ENCODE measurements at regions not wholly inside any gene's neighbourhood (a gene's known extent, or its start where the extent isn't known, plus 50 kb on each side); places are given as distances from the start of the nearest gene placed in this dataset.

GRCh38 chr9:129460323-129461261, 160.3 kb downstream of the C9orf50 start:
- FAIRE-seq (no peak), DNase-seq (ENCODE audit: low read depth in 1 of 2, low spot score in 2 of 2) (peak; percentile 57 to 83)
- H4K8ac ChIP-seq (ENCODE audit: extremely low read depth, insufficient read depth, low read length), result peak overlapping the region; percentile 93
- peak overlapping the region; percentile 68 for H2BK12ac ChIP-seq (ENCODE audit: low read depth, low read length)
- ChIA-PET POLR2A (ENCODE audit: partially characterized antibody) (interaction anchor here (0.6 to 4.2 kb wide), 21 partner anchors 10 to 293 kb away, joined by 3 to 27 read pairs (median 4); partner anchors contain the start of gene IER5L), CTCF (ENCODE audit: partially characterized antibody) (interaction anchor here (0.6 to 4.8 kb wide), 9 partner anchors 15 to 293 kb away, joined by 3 to 27 read pairs (median 4); no protein-coding TSS in a partner anchor)
- H3K23me2 ChIP-seq (ENCODE audit: low read depth, low read length), result peaks cover 16% of the 10 kb centered on the region; the same call in 1 of the 2 replicates
- peak overlapping the region; percentile 41; the same call in 1 of the 2 replicates for H2BK5ac ChIP-seq (ENCODE audit: low read depth, low read length)
- H2AFZ ChIP-seq (ENCODE audit: low read length), result no peak overlapping the region; the same call in 1 of the 2 replicates
- H2AK5ac ChIP-seq (ENCODE audit: low read depth, low read length), result no peak overlapping the region
- peak overlapping the region; percentile 20 for H4K91ac ChIP-seq (replicated peaks; ENCODE audit: insufficient read length, low read length)
- H3K18ac ChIP-seq (ENCODE audit: extremely low read depth, low read length), result peak overlapping the region; percentile 41; the same call in 1 of the 2 replicates
- H3K56ac ChIP-seq (replicated peaks; ENCODE audit: insufficient read length, low read depth, low read length), result no peak overlapping the region
- H3K27ac ChIP-seq (ENCODE audit: low read depth, low read length), result peak overlapping the region; percentile 60; the same call in 1 of the 2 replicates
- H3K9ac ChIP-seq (replicated peaks in 1 of 4; ENCODE audit: extremely low read depth in 1 of 4, low read depth in 3 of 4, low read length in 3 of 4), result peak overlapping the region; percentile 15 to 77 (median 66); a peak in 6 of 7 replicates
- peak overlapping the region; percentile 21 for H3K14ac ChIP-seq (ENCODE audit: insufficient read length)
- H2BK20ac ChIP-seq (ENCODE audit: low read length), result no peak overlapping the region
- H3K4me3 ChIP-seq (ENCODE audit: extremely low read depth in 1 of 4, insufficient read depth in 2 of 4, low read depth in 3 of 4, low read length in 4 of 4), result peak overlapping the region; percentile 27 to 67 (median 56)
- peak overlapping the region; percentile 62 to 89 for H3K4me2 ChIP-seq (ENCODE audit: insufficient read depth in 1 of 2, low read depth in 2 of 2, low read length in 2 of 2)
- no peaks in the 10 kb centered on the region for H3K79me2 ChIP-seq (ENCODE audit: control insufficient read depth in 1 of 2, insufficient read depth in 2 of 2, low read length in 2 of 2)
- peaks cover 0 to 16% (median 8%) of the 10 kb centered on the region in 4 experiments; a peak in 5 of 7 replicates for H3K27me3 ChIP-seq (replicated peaks in 1 of 4; ENCODE audit: control insufficient read depth in 3 of 4, extremely low read depth in 1 of 4, insufficient read depth in 3 of 4, low read length in 3 of 4)
- peak overlapping the region; percentile 75 for H3K4ac ChIP-seq (replicated peaks; ENCODE audit: insufficient read length, low read depth, low read length)
- no peak overlapping the region for H3K23ac ChIP-seq (ENCODE audit: insufficient read length)
- 2% methylated on average over 44 of the region's 51 CpGs; no CpG with 5 or more reads in 1 of the 2 experiments for WGBS, 2 experiments (ENCODE audit: extremely low coverage in 1 of 2, insufficient coverage in 1 of 2, insufficient read length in 1 of 2, insufficient replicate concordance in 2 of 2, low coverage in 1 of 2, low lambda C conversion rate in 2 of 2, missing lambda C conversion rate in 1 of 2)
- no peak overlapping the region for H2BK15ac ChIP-seq (ENCODE audit: low read length)
- H4K5ac ChIP-seq (ENCODE audit: insufficient read length, low read depth, low read length), result peak overlapping the region; percentile 61
- H3K79me1 ChIP-seq (ENCODE audit: low read depth, low read length), result no peaks in the 10 kb centered on the region
- H3K4me1 ChIP-seq (replicated peaks in 1 of 4; ENCODE audit: control insufficient read depth in 3 of 4, insufficient read depth in 4 of 4, low read length in 3 of 4), result peaks cover 3 to 23% (median 19%) of the 10 kb centered on the region in 4 experiments
- H3K9me3 ChIP-seq (ENCODE audit: insufficient read depth in 2 of 2, low read depth in 1 of 2, low read length in 1 of 2), result no peaks in the 10 kb centered on the region
- peak overlapping the region; percentile 47 for H2BK120ac ChIP-seq (replicated peaks; ENCODE audit: low read depth, low read length)
- peaks cover 0 to 4% of the 10 kb centered on the region in 2 experiments for H4K20me1 ChIP-seq (replicated peaks in 1 of 2; ENCODE audit: control insufficient read depth in 1 of 2, insufficient read depth in 2 of 2, low read length in 2 of 2)
- H3K36me3 ChIP-seq (ENCODE audit: control insufficient read depth in 2 of 4, insufficient read depth in 4 of 4, low read length in 3 of 4), result no peaks in the 10 kb centered on the region
- TF ChIP-seq PHF8 (conservative IDR thresholded peaks at IDR 0.05; ENCODE audit: low read depth, low read length), result no peak
- 0 out of 4 replicates have a peak, but pooled peaks of 1 of the 2 experiments have one; percentile 16 for TF ChIP-seq SIN3A (conservative IDR thresholded peaks at IDR 0.05 in 1 of 2, IDR thresholded peaks at IDR 0.05 in 1 of 2; ENCODE audit: low read depth in 1 of 2, low read length in 2 of 2)
- TF ChIP-seq ASH2L (IDR thresholded peaks at IDR 0.05; ENCODE audit: low read length), result no peak
- no peak for TF ChIP-seq TBP (IDR thresholded peaks at IDR 0.05; ENCODE audit: low read depth, low read length)
- TF ChIP-seq SRF (IDR thresholded peaks at IDR 0.05; ENCODE audit: low read depth, low read length), result no peak
- no peak for TF ChIP-seq MAFK (IDR thresholded peaks at IDR 0.05; ENCODE audit: low read depth, low read length)
- TF ChIP-seq CTBP2 (IDR thresholded peaks at IDR 0.05; ENCODE audit: borderline replicate concordance, insufficient read depth, insufficient read length, low read length), result peak; percentile 28
- no peak for TF ChIP-seq SUZ12 (IDR thresholded peaks at IDR 0.05; ENCODE audit: low read length)
- TF ChIP-seq ZNF274 (IDR thresholded peaks at IDR 0.05; ENCODE audit: borderline replicate concordance, extremely low read depth, low read length), result no peak
- TF ChIP-seq BCL11A (IDR thresholded peaks at IDR 0.05; ENCODE audit: low read depth in 2 of 2, low read length in 2 of 2), result no peak
